Suppressor macrophage treated with lipopolysaccharide for 4 hours (primary cell): ENCODE measurements at regions not wholly inside any gene's neighbourhood (a gene's known extent, or its start where the extent isn't known, plus 50 kb on each side); places are given as distances from the start of the nearest gene placed in this dataset.

Experiments
- DNase-seq: peaks from one replicate; pipeline ENCODE4 v3.0.0-alpha.2; 2020

DNA sequence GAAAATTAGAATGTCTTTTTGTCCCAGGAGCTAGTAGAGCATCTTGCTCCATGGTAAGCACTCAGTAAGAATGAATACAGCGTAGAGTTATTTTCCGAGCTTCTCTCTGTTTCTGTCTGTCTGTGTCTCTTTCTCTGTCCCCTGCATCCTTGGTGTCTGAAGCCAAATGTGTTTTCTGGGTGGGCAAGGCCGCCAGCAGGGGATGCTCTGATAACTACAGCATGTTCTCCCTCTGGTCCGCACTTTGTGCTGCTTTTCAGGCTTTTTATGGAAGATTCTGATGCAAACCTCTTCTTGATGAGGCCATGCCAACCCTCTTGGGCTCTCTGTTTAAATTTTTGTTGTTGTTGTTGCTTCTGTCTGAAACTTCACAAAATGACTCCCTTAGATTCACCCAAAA lies 142.8 kb upstream of the UBL3 start:
- DNase-seq = no peak

DNA sequence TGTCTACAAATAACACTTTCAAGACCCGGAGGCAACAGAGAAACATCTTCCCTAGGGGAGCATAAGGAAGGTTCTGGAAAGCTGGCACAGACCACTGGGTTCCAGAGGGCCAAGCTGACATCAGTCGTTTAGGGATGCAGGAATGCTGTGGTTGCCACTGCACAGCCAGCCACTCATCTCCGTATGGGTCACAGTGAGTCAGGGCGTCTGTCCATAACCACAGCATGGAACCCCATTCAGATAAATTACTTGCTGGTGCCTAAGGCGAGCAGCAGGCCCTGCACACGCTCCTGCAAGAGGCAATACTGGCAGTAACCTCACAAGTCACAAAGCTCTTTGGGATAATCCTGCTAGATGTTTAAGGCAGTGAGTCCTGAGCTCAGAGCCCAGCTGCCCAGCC lies 140.9 kb upstream of the UBL3 start:
- DNase-seq = no peak

DNA sequence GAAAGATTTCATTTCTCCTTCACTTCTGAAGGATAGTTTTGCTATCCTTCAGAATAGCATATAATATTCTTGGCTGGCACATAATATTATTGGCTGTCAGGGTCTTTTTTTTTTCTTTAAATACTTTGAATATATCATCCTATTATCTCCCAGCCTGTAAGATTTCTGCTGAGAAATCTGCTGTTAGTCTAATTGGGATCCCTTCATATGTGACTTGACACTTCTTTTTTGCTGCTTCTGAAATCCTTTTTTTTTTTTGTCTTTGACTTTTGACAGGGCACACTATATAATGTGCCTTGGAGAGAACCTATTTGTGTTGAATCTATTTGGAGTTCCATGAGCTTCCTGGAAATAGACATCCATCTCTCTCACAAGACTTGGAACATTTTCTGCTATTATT lies 136.9 kb upstream of the UBL3 start:
- DNase-seq = no peak

DNA sequence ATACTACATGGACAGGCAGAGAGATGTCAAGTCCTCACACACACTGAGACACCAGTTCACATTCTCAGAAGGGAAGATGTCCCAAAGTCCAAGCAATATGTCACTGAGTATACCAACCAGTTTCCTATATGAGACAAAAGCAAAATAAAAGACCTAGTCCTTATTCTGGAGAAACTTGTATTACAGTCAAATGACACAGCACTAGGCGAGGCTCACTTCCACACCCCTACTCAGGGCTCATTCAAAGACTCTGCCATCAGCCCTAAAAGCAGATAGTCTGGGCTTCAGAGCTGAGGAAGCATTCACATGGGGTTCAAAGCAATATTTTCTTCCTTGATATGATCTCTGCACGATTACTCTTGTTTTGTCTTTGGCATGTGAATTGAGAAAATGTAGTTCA lies 129.9 kb upstream of the UBL3 start:
- DNase-seq = no peak

DNA sequence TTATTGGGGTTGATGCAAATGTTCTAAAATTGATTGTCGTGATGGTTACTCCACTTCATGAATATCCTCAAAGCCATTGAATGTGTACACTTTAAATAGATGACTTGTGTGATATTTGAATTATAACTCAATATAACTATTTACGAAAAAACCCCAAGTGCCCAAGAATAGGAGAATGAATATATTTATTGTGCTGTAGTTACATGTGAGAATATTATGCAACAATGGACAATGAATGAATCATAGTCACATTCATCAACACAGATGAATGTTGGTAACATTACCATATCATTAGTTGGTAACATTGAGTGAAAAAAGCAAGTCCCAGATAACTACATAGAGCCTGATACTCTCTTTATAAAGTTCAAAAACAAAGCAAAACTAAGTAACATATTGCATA lies 127.8 kb upstream of the UBL3 start:
- DNase-seq = no peak

DNA sequence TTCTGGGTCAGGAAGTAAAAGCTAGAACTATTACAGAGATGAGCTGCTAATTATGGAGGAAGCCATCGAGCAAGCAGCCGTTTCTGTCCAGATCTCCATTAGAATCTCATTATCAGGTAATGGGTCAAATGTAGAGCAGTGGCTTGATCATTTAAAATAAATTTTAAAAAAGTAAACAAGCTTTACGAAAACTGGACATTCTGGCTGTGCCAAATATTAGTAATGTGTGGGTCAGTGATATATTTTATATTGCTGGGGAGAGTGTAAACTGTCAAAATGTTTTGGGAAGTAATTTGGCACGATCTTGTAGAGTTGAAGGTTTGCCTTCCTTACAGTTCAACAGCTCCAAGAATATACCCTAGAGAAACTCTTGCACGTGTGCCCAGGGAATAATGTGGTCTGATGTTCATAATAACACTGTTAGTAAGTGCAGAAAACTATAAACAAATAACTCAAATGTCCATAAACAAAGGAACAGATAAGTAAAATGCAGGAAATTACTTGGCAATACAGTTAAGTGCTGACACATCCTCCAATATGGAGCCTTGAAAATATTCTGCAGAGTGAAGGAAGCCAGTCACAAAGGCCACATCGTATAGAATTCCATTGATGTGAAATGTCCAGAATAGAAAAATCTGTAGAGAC lies 127.2 kb upstream of the UBL3 start:
- no peak for DNase-seq

DNA sequence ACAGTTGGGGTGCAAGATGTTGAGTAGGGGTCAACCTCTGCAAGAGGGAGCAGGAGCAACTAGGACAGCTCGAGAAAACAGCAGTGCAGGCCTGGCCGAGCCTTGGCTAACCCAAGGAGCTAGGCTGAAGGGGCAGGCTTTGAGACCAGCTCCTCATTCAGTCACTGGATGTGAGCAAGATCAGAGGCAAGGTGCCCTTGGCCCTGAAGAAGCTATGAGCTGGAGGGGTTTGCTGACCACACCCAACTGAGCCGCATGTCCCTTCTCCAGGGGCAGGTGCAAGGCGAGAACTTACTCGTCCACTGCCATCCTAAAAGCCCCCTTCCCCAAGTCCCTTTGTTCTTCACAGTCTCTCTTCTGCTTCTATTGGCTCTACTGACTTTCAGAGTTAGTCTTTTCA lies 126.1 kb upstream of the UBL3 start:
- no peak for DNase-seq

DNA sequence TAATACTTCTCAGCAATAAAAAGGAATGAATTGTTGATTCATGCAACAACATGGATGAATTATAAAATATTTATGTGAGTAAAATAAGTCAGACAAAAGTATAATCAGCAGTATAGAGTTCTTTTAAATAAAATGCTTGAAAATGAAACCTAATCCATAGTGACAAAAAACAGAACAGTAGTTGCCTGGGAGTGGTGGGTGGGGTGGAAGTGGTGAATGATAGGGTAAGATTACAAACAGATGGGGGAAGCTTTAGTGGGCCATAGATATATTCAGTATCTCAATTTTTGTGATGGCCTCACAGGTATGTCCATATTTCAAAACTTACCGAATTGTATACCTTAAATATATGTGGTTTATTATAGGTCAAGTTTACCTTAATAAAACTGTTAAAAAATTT lies 124.9 kb upstream of the UBL3 start:
- DNase-seq = no peak

DNA sequence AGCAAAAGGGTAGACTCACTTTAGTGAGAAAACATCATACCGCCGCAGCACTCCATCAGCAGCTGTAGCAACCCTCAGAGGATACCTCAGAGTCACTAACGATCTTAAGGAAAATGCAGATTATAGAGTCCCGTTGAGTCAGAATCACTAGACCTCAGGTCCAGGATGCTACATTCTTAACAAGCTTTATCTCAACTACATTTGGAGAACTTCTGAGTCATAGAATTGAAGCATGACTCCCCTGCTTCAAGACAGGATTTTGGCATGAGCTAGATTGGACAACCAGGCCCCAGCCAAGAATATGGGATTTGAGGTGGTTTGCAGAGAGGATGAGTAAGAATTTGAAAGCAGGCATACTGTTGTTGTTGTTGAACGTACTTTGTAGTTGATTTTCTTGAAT lies 118.9 kb upstream of the UBL3 start:
- DNase-seq = no peak

DNA sequence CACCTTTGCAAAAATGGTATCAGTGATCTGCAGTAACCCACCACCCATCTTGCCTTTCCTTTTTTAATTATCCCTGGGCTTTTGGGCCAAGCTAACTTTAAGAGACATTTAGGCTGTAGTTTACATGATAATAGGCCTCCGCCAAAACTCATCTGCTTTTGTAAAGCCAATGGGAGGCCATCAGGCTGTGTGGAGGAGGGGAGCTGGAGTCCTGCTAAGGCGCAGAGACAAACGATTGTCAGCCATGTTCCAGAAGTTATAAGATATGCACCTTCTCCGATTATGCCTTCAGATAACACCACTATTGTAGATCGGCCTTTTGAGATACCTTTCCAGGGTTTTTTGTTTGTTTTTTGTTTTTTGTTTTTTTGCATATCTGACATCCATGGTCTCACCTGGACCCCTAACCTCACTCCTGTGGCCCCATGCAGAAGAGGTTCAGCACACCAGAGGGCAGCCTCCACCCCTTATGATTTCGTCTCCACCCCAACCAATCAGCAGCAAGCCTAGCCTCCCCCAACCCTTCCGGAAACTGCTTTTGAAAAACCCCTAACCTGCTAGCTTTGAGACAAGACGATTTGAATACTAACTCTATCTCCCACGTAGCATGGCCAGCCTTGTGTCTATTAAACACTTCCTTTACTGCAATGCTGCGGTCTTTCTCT lies 113.9 kb upstream of the UBL3 start:
- no peak for DNase-seq

DNA sequence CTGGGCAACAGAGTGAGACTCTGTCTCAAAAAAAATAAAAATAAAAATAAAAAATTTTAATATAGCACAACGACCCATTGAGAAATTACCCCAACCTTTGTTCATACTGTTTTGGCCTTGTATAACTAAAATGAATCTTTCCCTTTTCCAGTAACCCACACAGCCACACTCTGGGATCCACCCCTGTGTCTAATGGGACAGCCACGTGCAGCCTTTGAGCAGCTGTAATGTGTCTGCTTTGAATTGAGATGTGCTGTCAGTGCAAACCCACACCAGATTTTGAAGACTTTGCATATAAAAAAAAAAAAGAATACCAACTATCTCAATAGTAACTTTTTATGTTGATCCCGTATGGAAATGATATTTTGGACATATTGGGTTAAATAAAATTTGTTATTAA lies 112.7 kb upstream of the UBL3 start:
- no peak for DNase-seq

DNA sequence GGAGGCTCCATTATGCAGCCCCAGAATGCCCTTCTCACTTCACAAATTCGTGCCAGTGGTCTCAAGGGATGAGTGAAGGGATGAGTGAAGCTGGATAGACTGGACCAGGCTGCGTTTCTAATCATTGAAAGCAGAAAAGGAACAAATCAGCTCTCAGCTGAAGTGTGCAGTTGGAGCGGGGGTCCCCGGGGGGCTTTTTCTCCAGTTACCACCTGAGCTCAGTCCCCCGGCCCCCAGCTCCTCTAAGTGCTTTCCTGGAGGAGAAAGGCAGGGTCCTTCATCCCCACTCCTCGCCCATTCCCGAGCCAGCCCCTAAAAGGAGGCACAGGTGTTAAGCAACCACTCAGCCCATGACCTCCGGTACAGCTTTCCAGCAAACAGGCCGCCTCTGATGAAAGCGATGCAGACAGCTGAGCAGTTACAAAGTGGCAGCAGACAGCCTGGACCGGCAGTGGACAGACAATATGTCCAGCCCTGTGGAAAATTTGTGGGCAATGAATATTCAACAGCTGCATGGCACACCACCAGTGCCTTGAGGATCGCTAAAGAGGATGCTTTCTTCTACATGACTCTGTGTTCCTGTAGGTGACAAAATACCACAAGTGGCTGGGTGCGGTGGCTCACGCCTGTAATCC lies 110.7 kb upstream of the UBL3 start:
- DNase-seq = no peak

DNA sequence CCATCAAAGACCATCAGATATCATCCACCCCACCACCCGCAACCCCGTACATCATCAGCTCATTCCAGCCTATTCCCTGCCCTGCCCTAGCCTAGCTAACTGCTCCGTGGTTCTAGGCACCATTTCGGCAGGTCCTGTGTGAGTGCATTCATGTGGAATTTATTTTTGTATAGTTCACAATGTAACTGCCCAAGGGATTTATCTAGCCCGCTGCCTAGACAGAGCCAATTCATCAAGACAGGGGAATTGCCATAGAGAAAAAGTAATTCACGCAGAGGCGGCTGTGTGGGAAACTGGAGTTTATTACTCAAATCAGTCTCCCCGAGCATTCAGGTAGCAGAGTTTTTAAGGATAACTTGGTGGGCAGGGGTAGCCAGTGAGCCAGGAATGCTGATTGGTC lies 109.2 kb upstream of the UBL3 start:
- DNase-seq = no peak

DNA sequence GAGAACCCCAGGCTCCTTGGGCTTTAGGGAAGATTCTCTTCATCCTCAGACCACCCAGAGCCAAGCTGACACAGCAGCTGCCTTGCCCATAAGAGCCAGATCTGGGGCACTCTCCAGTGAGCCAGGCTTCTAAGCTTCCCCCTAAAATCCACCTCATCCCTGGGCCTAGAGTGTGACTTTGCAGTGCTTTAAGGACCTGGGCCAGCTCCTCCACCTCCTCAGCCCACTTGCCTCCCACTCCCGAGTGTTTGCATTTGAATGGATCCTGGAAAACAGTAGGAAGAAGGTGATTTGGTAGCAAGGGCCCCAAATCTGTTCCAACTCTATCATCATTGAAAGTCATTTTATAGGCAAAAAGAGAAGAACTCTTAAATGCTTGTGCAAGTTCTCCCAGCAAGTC lies 108.7 kb upstream of the UBL3 start:
- DNase-seq = no peak

DNA sequence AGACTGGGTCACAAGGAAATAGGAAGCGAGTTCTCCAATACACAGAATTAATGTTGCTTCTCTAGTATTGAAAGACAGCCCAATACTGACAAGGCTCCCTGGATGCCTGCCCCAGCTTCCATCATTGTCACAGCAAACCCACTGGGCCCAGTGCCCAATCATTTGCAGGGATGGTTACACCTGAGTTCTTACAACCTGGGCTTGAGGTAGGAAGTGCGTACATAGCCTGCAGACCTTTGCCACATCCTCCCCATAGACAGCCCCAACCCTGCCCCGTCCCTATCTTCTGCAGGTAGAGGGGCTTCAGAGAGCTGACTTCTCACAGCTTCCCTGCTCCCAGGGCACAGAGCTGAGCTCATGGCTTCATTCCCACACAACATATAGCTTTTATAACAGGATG lies 108.1 kb upstream of the UBL3 start:
- DNase-seq = no peak

DNA sequence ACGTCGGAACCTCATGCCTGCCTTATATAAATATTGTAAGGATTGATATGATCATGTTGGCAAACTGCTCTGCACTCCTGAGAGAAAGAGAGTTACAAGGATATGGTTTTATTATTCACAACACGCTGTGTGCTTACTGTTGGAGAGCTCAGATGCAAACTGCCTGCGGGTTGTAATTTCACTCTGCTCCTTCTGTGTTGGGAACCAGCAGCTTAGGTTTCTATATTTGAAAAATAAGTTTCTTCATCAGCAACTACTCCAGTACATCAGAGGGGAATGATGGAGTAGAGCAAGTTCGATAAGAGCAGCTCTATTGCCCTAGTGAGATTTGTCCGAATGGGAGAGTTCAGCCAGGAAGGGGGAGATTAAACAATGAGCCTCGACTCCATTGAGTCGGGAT lies 106.9 kb upstream of the UBL3 start:
- no peak for DNase-seq

DNA sequence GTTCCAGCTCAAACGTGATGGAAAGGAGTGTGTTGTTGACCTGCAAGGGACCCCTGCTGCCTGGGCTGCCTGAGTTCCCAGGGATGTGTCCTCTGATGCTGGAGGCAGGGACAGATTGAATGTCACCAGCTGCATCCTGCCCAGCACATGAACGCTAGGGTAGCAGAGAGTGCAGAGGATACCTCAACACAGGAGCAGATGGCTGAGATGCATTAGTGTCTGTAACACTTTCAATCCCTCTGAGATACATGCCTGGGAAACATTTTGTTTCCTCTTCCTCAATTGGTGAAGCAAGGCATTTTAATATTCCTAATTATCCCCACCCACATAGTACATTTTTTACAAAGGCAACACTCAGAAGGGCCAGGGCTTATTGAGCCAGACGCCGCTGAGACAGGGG lies 106.4 kb upstream of the UBL3 start:
- DNase-seq = no peak

DNA sequence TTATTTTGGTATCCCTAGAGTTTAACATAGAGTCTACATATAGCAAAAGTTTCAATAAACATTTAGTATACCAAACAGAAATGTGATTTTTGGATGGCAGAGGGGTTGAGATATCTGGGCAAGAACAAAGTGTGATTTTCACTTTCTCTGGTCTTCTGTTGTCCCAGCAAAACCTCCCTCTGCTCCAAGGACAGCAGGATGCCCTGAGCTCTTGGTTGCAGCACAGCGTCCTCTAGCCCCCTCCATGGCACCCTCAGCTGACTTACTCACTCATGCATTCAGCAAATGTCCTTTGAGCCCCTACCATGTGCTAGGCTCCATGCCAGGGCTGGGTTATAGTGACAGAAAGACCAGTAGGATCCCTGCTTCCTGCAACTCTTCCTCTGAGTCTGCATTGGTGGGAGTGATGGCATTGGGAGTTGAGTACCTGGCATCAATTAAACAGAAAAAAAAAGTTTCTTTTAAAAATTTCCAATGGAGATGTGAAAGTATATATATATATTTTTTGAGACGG lies 104.8 kb upstream of the UBL3 start:
- DNase-seq = no peak

DNA sequence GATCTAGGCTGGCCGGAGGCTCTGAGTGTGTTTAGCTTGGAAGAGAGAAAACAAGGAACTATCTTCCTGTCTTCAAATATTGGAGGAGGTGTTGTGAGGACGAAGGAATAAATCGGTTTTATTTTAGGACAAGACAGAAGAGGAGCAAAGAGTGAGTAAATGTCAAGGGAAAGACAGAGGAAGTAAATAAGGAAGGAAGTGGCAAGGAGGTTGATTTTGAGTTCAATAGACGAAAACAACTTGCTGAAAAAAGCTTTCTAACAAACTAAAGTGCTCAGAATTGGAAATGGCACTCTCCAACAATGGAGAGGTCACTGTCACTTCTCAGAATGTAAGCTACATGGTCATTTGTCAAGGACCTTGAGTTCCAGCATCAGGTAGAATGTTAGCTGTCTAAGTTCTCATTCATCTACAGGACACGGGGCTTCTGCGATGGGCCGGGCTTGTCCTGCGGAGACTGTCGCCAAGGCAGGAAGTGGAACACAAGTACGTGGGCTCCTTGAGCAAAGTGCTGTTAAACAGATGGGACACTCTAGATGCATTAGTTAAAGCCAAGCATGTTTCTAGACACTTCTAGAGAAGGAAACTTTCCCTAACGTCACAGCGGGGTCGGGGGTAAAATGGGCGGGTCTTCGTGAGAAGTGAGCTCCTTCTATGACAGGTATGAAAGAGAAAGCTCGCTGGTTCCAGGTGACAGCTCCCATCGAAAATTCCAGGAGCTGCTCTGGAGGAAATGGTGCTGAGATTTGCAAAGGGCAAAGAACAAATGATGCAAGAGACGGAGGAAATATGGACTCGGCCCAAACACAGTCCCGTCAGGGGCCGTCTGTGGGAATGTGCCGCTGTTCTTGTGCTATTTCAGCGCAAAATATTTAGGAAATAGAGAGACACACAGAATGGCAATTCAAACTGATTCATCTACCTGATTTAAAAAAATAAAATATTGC lies 103.9 kb upstream of the UBL3 start:
- no peak for DNase-seq

DNA sequence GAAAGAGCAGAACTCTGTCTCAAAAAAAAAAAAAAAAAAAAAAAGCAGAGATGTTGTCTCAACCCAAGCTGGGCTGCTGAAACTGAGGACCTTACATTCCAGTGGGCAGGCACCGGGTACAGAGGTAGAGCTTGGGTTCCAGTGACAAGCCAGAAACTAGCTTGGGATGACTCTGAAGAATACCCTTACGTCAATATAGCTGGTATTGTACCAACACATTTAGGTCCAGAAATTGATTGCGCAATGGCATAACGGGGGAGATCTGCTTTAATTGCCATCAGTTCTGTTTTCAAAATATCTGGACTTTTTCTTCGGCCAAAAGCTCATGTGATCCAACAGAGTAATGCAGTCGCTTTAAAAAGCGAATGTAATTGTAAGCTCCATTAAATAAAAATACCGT lies 103.1 kb upstream of the UBL3 start:
- DNase-seq = no peak

DNA sequence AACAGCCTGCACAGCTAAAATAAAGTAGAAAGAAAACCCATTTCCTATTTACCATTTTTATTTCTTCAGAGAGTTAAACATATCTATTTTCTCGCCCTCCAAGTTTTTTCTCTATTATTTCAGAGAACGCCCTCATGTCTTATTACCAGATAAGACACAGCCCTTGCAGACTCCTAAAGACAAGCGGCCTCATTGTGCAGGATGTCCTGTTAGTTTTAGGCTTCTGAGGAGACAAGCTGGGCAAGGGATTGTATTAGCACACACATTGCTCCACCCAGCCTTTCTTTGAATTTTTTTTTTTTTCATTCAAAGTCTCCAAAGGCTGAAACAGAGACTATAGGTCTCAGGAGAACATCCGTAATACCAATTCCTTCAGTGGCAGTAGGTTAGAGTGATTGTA lies 101.8 kb upstream of the UBL3 start:
- no peak for DNase-seq

DNA sequence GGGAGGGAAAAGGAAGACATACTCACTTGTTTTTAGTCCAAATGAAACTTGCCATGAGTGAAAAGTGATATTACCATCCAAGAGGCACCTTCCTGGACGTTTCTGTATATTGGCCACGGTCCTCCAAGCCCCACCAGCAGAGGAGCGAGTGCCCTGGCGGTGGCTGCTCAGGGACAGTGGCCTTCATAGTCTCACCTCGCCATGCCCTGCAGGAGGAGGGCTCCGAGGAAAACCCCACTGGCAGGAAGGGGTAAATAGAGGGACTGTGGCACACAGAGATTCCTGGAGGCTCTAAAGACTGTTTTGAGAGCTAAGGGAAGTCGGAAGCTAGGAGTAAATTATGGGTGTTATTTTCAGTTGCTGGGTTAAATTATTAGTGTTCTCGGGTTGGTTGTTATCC lies 98.4 kb upstream of the UBL3 start:
- no peak for DNase-seq

DNA sequence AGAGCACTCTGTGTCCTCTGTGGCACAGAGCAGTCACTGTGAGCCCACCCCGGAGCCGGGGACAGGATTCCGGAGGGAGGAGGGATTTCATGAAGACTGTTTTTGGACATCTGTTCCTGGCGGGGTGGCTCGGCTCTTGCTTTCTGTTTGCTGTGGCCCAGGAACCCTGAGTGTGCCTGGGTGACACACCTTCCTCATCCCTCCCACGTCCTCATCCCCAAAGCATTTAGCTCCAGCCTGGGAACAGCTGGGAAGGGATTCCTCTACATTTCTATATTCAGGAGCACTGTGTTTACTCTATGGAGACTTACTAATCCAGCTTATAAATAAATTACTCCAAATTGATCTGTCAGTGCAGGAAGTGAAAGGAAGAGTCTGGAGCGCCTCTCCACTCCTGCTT lies 97.8 kb upstream of the UBL3 start:
- no peak for DNase-seq
